PC-9 (cell line): ENCODE measurements at regions not wholly inside any gene's neighbourhood (a gene's known extent, or its start where the extent isn't known, plus 50 kb on each side); places are given as distances from the start of the nearest gene placed in this dataset.

Source experiments
- EZH2 ChIP-seq: fragments of 200-600 bp; sonication (generic); IDR thresholded peaks from 2 replicates; pipeline ENCODE4 v1.8.0; 2017; ENCODE audit warnings: antibody characterized with exemption, low read depth
- TF ChIP-seq, protein P1 (sequence below): fragments of 200-600 bp; sonication (generic); conservative IDR thresholded peaks from 2 replicates; pipeline ENCODE4 v1.6.1; 2017; ENCODE audit warnings: mixed run types, antibody characterized with exemption, mild to moderate bottlenecking, moderate library complexity

DNA sequence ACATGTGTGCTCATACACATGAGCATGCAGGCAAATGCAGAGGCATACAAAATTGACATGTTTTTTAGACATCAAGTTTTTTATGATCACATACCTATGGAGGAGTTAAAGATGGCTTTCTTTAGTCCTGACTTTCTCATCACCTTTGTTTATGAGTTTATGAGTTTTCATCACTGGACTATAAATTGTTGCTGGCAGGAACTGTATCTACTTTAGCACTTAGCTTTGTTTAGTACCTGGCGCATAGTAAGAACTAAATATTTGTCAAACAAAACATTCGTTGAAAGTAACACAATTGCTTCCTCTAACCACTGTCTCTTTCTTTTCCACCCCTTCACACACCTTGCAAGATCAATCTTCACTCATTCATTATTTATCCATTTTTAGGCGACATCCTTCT lies 182.6 kb downstream of the SUCNR1 start:
- TF ChIP-seq, protein P1, sequence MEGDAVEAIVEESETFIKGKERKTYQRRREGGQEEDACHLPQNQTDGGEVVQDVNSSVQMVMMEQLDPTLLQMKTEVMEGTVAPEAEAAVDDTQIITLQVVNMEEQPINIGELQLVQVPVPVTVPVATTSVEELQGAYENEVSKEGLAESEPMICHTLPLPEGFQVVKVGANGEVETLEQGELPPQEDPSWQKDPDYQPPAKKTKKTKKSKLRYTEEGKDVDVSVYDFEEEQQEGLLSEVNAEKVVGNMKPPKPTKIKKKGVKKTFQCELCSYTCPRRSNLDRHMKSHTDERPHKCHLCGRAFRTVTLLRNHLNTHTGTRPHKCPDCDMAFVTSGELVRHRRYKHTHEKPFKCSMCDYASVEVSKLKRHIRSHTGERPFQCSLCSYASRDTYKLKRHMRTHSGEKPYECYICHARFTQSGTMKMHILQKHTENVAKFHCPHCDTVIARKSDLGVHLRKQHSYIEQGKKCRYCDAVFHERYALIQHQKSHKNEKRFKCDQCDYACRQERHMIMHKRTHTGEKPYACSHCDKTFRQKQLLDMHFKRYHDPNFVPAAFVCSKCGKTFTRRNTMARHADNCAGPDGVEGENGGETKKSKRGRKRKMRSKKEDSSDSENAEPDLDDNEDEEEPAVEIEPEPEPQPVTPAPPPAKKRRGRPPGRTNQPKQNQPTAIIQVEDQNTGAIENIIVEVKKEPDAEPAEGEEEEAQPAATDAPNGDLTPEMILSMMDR = no peak
- no peak for TF ChIP-seq EZH2
